ENCODE measurements at regions not wholly inside any gene's neighbourhood (a gene's known extent, or its start where the extent isn't known, plus 50 kb on each side); places are given as distances from the start of the nearest gene placed in this dataset.
"Not testable (repeated sequence)": the region's sequence is repeated elsewhere in the genome, so short reads cannot be mapped to it uniquely, and the experiment has no call there.

DNA sequence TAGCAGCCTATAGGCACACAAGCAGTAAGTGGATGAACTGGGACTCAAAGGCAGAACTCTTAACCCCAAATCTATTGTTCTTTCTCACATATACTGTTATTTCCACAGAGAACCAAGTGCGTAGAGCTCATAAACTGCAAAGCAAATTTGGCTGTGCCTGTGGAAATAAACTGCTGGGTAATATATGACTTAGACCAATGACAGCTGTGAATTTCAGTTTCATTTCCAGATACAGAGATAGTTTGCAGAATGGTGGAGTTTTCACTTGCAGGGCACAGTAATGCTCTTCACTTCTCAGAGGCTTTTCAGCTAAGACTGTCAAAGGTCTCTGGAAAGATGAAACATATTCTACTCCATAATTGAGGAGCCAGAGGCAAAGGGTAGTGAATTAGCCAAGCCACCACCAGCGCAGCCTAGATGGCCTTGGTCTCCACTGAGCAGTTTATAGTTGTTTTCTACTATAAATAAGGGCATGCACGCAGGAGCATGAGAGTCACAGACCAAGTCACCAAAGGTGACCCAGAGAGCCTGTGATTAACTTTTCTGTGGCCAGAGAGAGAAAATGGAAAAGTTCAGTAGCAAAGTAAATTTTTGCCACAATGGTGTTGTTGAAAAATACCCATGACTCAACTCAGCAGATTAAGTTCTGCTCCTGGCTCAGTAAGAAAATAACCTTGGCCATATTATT lies 180.7 kb upstream of the GRM7 start:
- DNase-seq (ENCODE audit: low read depth, low spot score): no peak

- no peak for DNase-seq (ENCODE audit: low read depth, low spot score)
These were observed 163.6 kb upstream of the GRM7 start for GRCh38 chr3:6697285-6697684.

GRCh38 chr3:6697722-6698121 lies 163.2 kb upstream of the GRM7 start:
- no peak for DNase-seq (ENCODE audit: low read depth, low spot score)

DNA sequence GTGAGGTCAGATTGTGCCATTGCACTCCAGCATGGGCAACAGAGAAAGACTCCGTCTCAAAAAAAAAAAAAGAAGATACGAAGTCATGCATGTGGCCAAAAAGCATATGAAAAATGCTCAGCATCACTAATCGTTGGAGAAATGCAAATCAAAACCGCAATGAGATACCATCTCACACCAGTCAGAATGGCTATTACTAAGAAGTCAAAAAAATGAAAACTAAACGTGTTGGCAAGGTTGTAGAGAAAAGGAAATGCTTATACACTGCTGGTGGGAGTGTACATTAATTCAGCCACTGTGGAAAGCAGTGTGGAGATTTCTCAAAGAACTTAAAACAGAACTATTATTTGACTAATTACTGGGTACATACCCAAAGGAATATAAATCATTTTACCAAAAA lies 156.1 kb upstream of the GRM7 start:
- DNase-seq (ENCODE audit: low read depth, low spot score): not testable (repeated sequence)

- DNase-seq (ENCODE audit: low read depth, low spot score): no peak
These were observed 154.1 kb upstream of the GRM7 start for GRCh38 chr3:6706777-6707176.

GRCh38 chr3:6709178-6709577 lies 151.7 kb upstream of the GRM7 start:
- DNase-seq (ENCODE audit: low read depth, low spot score): no peak

GRCh38 chr3:6714962-6715361 lies 146.0 kb upstream of the GRM7 start:
- DNase-seq (ENCODE audit: low read depth, low spot score): no peak

DNA sequence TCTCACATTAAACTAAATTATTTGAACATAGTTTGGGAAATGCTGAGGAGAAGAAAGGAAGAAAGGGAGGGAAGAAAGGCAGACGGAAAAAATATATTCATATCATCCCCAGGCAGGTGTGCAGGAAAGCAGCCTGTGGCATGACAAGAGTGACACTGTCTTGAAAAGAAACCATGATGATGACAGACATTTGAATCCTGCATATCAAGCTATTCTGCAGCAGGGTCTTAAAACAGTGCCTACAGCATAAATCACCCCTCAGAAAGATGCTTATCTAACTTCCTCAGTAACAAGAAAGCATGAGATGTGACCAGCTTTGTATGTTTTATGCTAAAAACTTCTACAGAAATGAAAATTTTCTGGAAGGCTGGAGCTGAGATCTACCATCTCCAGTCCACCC lies 144.5 kb upstream of the GRM7 start:
- no peak for DNase-seq (ENCODE audit: low read depth, low spot score)

GRCh38 chr3:6717026-6717943 lies 143.6 kb upstream of the GRM7 start:
- no peak for DNase-seq (ENCODE audit: low read depth, low spot score)

DNA sequence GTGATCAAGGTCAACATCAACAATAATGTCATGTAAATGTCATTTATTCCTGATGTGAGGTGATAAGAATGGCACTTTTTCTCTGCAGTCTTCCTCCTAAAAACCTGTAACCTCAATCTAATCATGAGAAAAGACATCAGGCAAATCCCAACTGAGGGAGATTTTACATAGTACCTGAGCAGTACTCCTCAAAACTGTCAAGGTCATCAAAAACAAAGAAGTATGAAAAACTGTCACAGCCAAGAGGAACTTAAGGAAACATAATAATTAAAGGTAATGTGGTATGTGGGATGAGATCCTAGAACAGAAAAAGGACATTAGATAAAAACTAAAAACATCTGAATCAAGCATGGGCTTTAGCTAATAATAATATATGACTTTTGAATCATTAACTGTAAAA lies 140.9 kb upstream of the GRM7 start:
- no peak for DNase-seq (ENCODE audit: low read depth, low spot score)

DNA sequence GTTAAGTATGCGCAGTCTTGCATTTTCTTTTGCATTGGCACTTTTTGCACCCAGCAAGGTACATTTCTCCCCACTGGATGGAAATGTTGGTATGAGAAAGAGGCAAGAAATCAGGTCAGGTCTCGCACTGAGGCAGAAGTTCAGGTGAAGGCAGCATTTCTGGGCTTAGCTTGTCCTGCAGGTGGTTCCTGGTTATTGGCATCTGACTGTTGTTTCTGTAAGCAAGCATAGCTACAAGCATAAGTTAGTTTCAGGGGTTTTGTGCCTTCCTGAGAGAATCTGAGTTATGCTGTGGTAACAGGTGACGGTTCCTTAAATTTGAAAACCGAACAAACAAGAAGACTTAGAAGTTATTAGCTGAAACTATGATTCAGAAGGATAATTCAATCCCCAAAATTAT lies 139.4 kb upstream of the GRM7 start:
- no peak for DNase-seq (ENCODE audit: low read depth, low spot score)

- no peak for DNase-seq (ENCODE audit: low read depth, low spot score)
These were observed 137.7 kb upstream of the GRM7 start for GRCh38 chr3:6723205-6723604.

DNA sequence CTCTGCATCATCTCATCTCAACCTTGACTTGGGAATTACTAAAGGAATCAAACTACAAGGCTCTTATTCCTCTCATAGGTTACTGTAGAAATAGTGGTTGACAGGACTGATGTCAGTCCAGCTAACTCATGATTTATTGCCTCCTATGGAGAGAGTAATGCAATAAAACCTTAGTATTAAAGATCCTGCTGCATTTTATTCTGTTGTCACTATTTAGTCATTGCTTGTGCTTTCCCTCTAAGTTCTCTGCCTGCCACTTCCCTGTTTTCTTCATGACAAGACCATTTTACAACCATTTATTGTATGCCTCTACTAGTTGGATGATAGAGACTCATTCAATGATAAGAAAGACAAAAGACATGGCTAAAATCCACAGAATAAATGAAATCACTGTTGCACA lies 134.1 kb upstream of the GRM7 start:
- DNase-seq (ENCODE audit: low read depth, low spot score): no peak

DNA sequence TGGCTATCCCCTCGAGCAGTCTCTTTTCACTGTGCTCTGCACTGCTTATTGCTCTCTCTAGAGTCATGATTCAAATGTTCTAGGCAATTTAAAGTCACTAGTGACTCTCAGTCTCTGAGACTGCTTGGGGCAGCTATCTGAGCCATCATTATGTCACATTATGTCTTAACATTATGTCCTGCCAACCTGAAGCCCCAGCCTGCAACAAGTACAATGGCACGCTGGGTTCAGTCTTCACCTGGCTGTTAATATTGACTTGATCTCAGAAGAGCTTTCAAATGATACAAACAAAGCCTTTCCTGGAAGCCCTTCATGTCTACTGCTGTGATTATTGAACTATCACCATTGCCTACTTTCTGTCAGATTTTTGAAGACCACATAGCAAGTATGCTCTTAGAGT lies 128.1 kb upstream of the GRM7 start:
- DNase-seq (ENCODE audit: low read depth, low spot score): no peak

DNA sequence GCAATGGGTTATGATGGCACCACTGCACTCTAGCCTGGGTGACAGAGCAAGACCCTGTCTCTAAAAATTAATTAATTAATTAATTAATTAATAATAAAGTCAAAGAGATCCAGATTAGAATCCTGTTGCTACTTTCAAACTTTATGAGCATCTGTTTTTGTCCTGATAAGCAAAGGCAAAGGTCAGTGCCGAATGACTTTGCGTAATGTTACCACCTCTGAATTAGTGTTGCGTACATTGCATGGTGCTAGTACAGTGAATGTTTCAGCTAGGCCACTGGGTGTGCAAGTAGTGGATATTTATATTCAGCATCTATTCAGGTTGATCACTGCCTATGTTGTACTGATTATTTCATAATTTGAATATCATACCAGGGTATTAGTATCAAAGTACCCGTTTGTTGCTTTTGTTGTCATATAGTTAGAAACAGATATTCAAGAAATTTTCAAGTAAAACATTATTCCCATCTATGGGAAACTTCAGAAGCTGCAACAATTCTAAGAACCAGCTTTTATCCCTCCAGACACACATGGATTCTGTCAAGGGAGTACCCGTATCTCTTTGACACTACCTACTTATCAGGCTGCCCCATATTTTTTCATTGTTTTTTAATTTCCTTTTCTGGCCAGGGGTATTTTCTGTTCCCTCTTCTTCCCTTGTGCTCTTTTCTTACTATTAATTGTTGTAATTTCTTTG lies 127.1 kb upstream of the GRM7 start:
- no peak for DNase-seq (ENCODE audit: low read depth, low spot score)

DNA sequence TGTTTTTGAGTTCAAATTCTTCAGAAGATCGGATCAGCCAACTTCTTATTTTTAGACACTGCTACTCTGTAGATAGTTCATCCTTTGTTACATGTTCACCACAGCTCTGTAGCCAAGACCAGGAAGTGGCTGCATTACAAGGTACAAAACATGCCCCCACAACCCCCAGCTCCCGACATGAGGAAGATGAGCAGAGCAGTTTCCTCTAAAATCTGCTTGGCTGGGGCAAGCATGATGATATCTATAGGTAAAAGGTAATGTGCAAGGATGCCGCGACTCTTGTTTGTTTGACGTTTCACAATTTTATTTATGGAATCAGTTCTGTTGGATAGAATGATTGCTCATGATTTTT lies 126.5 kb upstream of the GRM7 start:
- DNase-seq (ENCODE audit: low read depth, low spot score): no peak

DNA sequence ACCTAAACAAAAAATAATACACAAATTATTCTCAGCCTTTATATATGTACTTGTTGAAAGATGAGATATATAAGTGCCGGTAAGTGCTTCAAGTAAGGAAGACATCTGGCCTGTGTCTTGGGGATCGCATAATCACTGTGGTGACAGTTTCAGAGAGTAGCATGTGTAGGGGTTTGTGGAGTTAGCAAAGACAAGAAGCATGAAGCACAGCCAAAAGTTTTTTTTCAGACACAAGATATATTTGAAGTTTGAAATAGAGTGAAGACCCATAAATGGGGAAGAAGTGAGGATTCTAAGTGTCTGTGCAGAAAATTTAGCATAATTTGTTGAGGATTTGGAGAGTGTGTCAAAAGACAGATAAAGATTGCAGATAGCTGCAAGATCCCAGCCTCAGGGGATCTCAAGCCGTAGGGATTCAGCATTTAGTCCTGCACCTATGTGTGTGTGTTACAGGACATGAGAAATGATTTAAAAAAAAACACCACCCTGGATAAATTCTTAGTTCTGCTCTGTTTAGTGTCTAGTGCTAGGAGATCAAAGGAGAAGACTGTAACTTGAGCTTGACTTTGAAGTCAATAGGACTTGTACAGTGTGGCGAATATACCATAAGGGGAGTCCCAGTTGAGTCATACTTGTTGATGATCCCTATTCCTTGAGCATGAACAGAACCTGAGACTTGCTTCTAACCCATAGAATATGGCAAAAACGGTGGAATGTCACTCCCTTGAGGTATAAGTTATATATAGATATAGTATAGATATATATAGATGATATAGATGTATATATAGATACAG lies 123.9 kb upstream of the GRM7 start:
- no peak for DNase-seq (ENCODE audit: low read depth, low spot score)

GRCh38 chr3:6737630-6738029 lies 123.3 kb upstream of the GRM7 start:
- DNase-seq (ENCODE audit: low read depth, low spot score): no peak

GRCh38 chr3:6739288-6739687 lies 121.6 kb upstream of the GRM7 start:
- DNase-seq (ENCODE audit: low read depth, low spot score): no peak

GRCh38 chr3:6743067-6743720 lies 117.7 kb upstream of the GRM7 start:
- no peak for DNase-seq (ENCODE audit: low read depth, low spot score)

GRCh38 chr3:6746443-6746842 lies 114.5 kb upstream of the GRM7 start:
- DNase-seq (ENCODE audit: low read depth, low spot score): no peak

All from activated CD4-positive, CD25-positive, alpha-beta regulatory T cell treated with anti-CD3 and anti-CD28 coated beads, Interleukin-2, amount 50 U/mL, for 16 hours (primary cell).